Ectodermal cell (in vitro differentiated cells): ENCODE measurements at regions not wholly inside any gene's neighbourhood (a gene's known extent, or its start where the extent isn't known, plus 50 kb on each side); places are given as distances from the start of the nearest gene placed in this dataset.

ENCODE experiments used
- H3K27ac ChIP-seq: 2 replicates; pipeline ENCODE4 v1.7.0; 2013; ENCODE audit warnings: mild to moderate bottlenecking, low read depth, low read length; ENCODE audit not compliant: insufficient read depth, poor library complexity, severe bottlenecking
- H3K27me3 ChIP-seq: 2 replicates; pipeline ENCODE4 v1.7.0; 2013; ENCODE audit warnings: mild to moderate bottlenecking, low read length; ENCODE audit not compliant: insufficient read depth, control insufficient read depth, poor library complexity, severe bottlenecking
- H3K36me3 ChIP-seq: one replicate; pipeline ENCODE4 v1.7.0; 2013; ENCODE audit warnings: low read length; ENCODE audit not compliant: control insufficient read depth, insufficient read depth
- H3K4me1 ChIP-seq: one replicate; pipeline ENCODE4 v1.7.0; 2013; ENCODE audit warnings: low read length; ENCODE audit not compliant: control insufficient read depth, insufficient read depth
- H3K4me3 ChIP-seq: 2 replicates; pipeline ENCODE4 v1.7.0; 2013; ENCODE audit warnings: low read depth, low read length, control low read depth; ENCODE audit not compliant: insufficient read depth
- H3K9me3 ChIP-seq: 2 replicates; pipeline ENCODE4 v1.7.0; 2013; ENCODE audit warnings: mild to moderate bottlenecking, low read length, moderate library complexity; ENCODE audit not compliant: control insufficient read depth
- WGBS, 2 experiments: methylation state at CpG; one replicate each; pipeline ENCODE4 v1.1.7; 2013; ENCODE audit warnings: missing lambda C conversion rate in 2 of 2; 5-methylcytosine and 5-hydroxymethylcytosine counted together

DNA sequence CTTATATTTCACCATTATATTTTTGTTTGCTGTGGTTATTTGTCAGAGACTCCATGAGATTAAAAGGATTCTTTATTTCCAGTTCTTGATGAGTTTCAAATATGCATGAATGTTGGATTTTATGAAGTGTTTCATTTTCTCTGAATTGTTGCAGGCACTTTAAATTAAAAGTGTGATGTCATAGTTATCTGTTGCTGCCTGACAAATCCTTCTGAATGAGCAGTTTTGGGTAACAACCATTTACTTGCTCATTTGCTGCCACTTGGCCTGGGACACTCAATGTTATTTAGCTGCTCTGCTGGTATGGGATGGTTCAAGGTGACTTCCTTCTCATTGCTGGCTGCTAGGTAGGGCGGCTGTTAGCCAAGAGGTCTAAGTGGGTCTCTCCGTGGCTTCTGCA, 173.5 kb downstream of the LPIN1 start:
- H3K36me3 ChIP-seq = no peaks in the 10 kb centered on the region

DNA sequence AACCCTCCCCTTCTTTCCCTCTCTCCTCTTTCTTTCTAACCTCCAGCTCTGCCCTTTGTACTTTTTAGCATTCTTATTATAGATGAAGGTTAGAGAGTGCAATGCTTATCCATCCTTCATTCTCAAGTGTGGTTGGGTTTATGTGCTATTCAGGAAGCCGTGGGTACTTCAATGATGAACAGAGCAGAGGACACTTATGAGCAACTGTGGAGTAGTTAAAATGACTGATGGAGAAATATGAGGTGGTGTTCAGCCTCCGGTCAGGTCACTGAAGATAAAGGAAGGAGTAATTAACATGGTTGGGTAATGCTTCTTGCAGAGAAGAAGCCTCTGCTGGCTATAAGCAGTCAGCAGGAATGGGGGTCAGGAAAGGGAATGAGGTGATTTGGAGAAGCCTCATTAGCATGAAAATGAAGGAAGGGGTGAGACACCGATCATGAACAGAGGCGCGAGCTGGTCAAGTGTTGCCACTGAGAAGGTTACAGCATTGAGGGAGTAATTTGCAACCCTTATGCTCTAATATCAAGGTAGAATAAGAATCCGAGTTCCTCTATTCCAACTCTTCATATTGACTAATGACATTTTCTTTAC, 174.7 kb downstream of the LPIN1 start:
- Histone ChIP-seq H3K9me3 (no peaks in the 10 kb centered on the region), H3K27me3 (no peaks in the 10 kb centered on the region), H3K36me3 (no peaks in the 10 kb centered on the region), H3K27ac (no peak overlapping the region), H3K4me1 (peaks cover 3% of the 10 kb centered on the region), H3K4me3 (no peak overlapping the region)
- WGBS, 2 experiments = 49 to 54% methylated on average over 5 to 6 of the region's 6 CpGs

More for the DNA sequence above, 173.5 kb downstream of the LPIN1 start:
- H3K27me3 ChIP-seq = no peaks in the 10 kb centered on the region
- no peaks in the 10 kb centered on the region for H3K9me3 ChIP-seq
- H3K27ac ChIP-seq = no peak overlapping the region
- H3K4me1 ChIP-seq = peaks cover 3% of the 10 kb centered on the region
- 93% methylated on average over 2 of the region's 2 CpGs for WGBS, 2 experiments
- H3K4me3 ChIP-seq = no peak overlapping the region

DNA sequence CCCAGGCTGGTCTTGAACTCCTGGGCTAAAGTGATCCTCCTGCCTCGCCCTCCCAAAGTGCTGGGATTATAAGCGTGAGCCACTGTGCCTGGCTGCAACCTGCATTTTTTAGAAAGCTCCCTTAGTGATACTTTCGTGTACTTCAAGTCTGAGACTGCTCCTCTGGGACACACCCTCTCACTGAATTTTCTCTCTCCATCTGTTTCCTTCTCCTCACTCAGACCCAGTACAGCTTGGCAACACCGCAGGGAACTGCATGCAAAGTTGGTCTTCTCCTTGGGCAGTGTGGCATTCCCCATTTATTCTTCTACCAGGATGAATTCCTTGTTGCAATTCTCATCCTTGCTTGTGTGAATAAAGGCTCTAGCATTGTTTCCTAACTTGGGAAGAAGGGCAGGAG, 175.9 kb downstream of the LPIN1 start:
- no peaks in the 10 kb centered on the region for H3K36me3 ChIP-seq
- H3K4me3 ChIP-seq = no peak overlapping the region
- peaks cover 3% of the 10 kb centered on the region for H3K4me1 ChIP-seq
- 92 to 94% methylated on average over 4 of the region's 4 CpGs for WGBS, 2 experiments
- no peaks in the 10 kb centered on the region for H3K27me3 ChIP-seq
- no peaks in the 10 kb centered on the region for H3K9me3 ChIP-seq
- no peak overlapping the region for H3K27ac ChIP-seq

DNA sequence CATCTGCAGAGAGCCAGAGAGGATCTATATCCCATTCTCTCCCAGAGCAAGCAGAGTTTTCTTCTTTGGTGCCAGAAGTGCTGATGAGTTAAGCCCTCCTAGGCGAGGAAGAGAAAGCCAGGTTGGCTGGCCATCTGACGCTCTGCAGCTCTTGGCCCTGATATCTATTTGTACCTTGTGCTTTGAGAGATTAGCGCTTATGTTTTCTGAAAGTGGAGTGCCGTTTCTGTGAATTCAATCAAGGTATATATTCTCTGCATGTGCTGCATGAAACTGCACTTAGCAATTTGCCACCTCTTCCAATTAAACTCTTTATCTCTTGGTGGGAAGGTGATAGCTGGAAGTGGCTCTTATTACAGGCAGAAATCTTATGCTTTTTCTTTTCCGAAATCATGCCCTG, 177.5 kb downstream of the LPIN1 start:
- peaks cover 3% of the 10 kb centered on the region for H3K4me1 ChIP-seq
- no peak overlapping the region for H3K4me3 ChIP-seq
- no peaks in the 10 kb centered on the region for H3K36me3 ChIP-seq
- H3K9me3 ChIP-seq = no peaks in the 10 kb centered on the region
- no peaks in the 10 kb centered on the region for H3K27me3 ChIP-seq
- no peak overlapping the region for H3K27ac ChIP-seq
- 90 to 96% methylated on average over 5 of the region's 5 CpGs for WGBS, 2 experiments

DNA sequence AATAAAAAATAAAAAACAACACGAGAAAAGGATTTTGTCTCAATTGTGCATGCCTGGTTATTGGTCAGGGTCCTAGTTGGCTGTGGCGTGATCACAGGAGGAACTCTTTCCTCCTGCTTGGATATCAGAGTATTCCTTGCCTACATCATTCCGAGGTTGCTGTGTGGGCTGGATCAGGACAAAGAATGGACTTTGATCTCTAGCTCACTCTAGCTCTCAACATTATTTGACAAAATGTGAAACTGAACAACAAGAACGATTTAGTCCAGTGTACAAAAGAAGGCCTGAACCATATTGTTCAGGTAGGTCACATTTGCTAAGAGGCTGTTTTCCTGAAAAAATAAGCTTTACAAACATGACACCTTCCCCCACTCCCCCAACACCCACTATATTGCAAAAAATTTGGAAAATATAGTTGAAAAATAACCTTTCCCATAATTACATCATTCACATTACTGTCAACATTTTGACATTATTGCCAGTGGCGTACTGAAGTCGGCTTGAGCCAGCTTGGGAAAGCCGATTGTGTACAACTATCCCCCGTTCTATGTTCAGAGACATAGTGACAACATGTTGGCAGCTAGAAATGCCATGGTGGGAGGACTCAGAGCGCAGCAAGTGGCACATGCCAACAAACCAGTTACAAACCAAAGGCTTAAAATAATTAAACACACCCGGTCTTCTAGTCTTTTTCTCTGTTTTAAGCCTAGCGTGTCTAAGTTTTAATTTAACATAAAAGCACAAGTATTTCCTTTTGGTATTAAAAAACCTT, 179.0 kb downstream of the LPIN1 start:
- no peak overlapping the region for H3K27ac ChIP-seq
- no peaks in the 10 kb centered on the region for H3K36me3 ChIP-seq
- H3K9me3 ChIP-seq = no peaks in the 10 kb centered on the region
- peaks cover 3% of the 10 kb centered on the region for H3K4me1 ChIP-seq
- no peaks in the 10 kb centered on the region for H3K27me3 ChIP-seq
- 94 to 96% methylated on average over 10 to 11 of the region's 11 CpGs for WGBS, 2 experiments
- H3K4me3 ChIP-seq = no peak overlapping the region

DNA sequence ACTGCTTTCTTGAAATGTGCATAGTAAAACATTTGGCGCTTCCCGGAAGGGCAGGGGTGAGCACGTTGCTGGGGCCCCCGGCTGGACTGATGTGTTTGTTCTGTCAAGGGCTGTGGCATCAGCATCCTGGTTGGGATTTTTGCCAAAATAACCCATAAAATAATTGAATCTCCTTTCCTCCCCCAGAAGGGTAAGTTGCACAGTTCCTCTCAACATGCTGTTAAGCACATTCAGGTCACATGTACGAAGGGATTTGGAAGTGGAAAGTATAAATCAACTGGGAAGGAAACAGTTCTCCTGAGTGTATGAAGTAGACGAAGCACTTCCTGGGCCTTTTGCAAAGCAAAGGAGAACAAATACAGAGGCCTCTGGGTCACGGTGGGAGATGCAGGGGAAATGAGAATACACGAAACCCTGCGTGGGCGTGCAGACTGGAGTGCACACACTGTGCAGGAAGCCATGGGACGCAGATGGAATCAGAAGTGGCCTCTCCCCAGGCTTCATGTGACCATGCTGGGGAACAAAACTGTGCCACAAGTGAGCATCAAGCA, 183.9 kb downstream of the LPIN1 start:
- 91 to 96% methylated on average over 11 of the region's 11 CpGs for WGBS, 2 experiments
- no peaks in the 10 kb centered on the region for H3K4me1 ChIP-seq
- no peaks in the 10 kb centered on the region for H3K9me3 ChIP-seq
- H3K27ac ChIP-seq = no peak overlapping the region
- no peak overlapping the region for H3K4me3 ChIP-seq
- no peaks in the 10 kb centered on the region for H3K27me3 ChIP-seq
- no peaks in the 10 kb centered on the region for H3K36me3 ChIP-seq

DNA sequence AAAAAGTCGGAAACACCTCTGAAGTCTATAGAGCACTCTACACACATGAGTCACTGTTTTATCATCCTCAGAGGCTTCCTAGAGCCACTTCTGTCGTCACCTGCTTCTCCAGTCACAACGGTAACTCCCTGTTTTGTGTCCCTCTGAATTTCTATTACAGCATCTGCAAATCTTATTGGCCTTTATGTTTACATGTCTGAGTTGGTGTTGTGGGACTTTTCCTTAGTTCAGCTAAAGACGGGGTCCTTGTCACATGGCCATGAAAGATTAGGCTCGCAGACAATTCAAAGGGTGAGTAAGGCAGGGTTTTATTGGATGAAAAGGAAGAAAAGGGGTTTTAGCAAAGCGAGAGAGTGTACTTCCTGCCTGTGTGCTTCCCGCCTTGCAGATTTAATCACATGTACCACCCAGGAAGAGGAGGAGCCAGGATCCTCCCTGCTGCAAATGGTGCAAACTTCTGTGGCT, 185.6 kb downstream of the LPIN1 start:
- no peaks in the 10 kb centered on the region for H3K36me3 ChIP-seq
- H3K4me3 ChIP-seq = no peak overlapping the region
- no peaks in the 10 kb centered on the region for H3K9me3 ChIP-seq
- no peak overlapping the region for H3K27ac ChIP-seq
- H3K4me1 ChIP-seq = no peaks in the 10 kb centered on the region
- H3K27me3 ChIP-seq = no peaks in the 10 kb centered on the region
- 94 to 95% methylated on average over 7 of the region's 7 CpGs for WGBS, 2 experiments

DNA sequence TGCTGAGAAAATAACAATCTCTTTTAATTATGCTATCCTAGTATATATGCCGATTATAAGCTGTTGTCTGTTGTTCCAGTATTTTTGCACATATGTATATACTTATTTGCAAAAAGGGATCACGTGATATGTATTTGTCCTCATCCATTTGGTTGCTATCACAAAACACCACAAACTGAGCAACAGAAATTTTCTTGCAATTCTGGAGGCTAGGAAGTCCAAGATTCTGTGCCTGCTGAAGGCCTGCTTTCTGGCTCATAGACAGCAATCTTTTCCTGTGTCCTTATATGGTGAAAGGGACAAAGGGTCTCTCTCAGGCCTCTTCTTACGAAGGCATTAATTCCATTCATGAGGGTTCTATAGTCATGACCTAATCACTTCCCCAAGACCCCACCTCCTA, 186.5 kb downstream of the LPIN1 start:
- no peak overlapping the region for H3K4me3 ChIP-seq
- H3K9me3 ChIP-seq = no peaks in the 10 kb centered on the region
- no peaks in the 10 kb centered on the region for H3K4me1 ChIP-seq
- no peaks in the 10 kb centered on the region for H3K36me3 ChIP-seq
- H3K27ac ChIP-seq = no peak overlapping the region
- 69 to 82% methylated on average over 2 of the region's 3 CpGs for WGBS, 2 experiments
- no peaks in the 10 kb centered on the region for H3K27me3 ChIP-seq

DNA sequence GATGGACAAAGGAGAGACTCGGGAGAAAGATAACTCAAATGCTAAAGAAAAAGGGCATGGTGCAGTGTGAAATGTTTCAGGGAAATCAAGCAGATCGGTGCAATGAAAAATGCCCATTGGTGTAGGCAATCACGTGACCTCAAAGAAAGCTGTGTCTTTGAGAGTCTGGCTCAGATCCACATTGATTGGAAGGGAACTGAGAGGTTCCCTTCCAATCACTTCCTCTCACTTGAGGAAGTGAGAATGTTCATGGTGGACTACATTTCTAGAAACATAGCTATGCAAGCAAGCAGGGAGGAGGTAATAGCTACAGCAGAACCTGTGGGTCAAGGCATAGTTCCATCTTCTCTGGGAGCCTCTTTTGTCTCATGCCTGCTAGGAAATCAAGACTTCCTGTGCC, 187.4 kb downstream of the LPIN1 start:
- Histone ChIP-seq H3K9me3 (no peaks in the 10 kb centered on the region), H3K4me1 (no peaks in the 10 kb centered on the region), H3K27ac (no peak overlapping the region), H3K36me3 (no peaks in the 10 kb centered on the region), H3K4me3 (no peak overlapping the region), H3K27me3 (no peaks in the 10 kb centered on the region)
- WGBS, 2 experiments = 95% methylated on average over 3 of the region's 3 CpGs

DNA sequence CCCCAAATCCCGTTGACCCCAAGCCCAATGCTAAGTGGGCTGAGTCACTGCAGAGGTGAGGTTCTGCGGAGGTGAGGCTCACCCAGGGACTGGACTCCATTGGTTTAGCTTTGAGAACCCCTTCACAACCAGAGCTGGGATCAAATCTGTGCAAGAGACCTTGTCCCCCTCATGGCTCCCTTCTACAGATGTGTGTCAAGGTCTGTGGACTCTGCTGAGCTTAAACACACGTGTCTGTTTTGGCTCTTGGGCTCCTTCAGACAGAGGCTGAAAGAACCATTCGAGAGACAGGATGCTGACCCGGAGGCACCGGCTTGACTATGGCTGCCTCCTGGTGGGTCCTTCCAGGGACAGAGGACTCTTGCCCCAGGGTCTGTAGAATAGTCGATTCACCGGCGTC, 190.3 kb downstream of the LPIN1 start:
- 95% methylated on average over 7 to 9 of the region's 9 CpGs for WGBS, 2 experiments
- H3K9me3 ChIP-seq = no peaks in the 10 kb centered on the region
- H3K27me3 ChIP-seq = no peaks in the 10 kb centered on the region
- H3K4me3 ChIP-seq = no peak overlapping the region
- no peaks in the 10 kb centered on the region for H3K36me3 ChIP-seq
- H3K4me1 ChIP-seq = no peaks in the 10 kb centered on the region
- H3K27ac ChIP-seq = no peak overlapping the region
